ENCODE measurements at regions not wholly inside any gene's neighbourhood (a gene's known extent, or its start where the extent isn't known, plus 50 kb on each side); places are given as distances from the start of the nearest gene placed in this dataset.

- H3K27me3 ChIP-seq (ENCODE audit: insufficient read depth, low read depth, low read length), result no peaks in the 10 kb centered on the region
- H3K36me3 ChIP-seq (ENCODE audit: insufficient read depth, low read length), result no peaks in the 10 kb centered on the region
- H3K4me3 ChIP-seq (ENCODE audit: low read length), result no peak overlapping the region
- H3F3A ChIP-seq (ENCODE audit: insufficient read depth, low read length, poor library complexity, severe bottlenecking), result peaks cover 3% of the 10 kb centered on the region
- TF ChIP-seq REST (IDR thresholded peaks at IDR 0.05; ENCODE audit: borderline replicate concordance), result no peak
- TF ChIP-seq EZH2 (IDR thresholded peaks at IDR 0.05; ENCODE audit: borderline replicate concordance, insufficient read depth, low read length, poor library complexity, severe bottlenecking), result no peak
- no peak for TF ChIP-seq CTCF (IDR thresholded peaks at IDR 0.05; ENCODE audit: poor library complexity, severe bottlenecking)
- TF ChIP-seq RAD21 (conservative IDR thresholded peaks at IDR 0.05), result no peak
- no peak for TF ChIP-seq TAF1 (IDR thresholded peaks at IDR 0.05; ENCODE audit: low read depth)
- TF ChIP-seq SMC3 (conservative IDR thresholded peaks at IDR 0.05; ENCODE audit: poor library complexity), result no peak
- no peak for TF ChIP-seq MXI1 (conservative IDR thresholded peaks at IDR 0.05; ENCODE audit: poor library complexity, severe bottlenecking)
- no peak for TF ChIP-seq POLR2AphosphoS5 (IDR thresholded peaks at IDR 0.05)
- no peak for TF ChIP-seq EP300 (conservative IDR thresholded peaks at IDR 0.05; ENCODE audit: poor library complexity, severe bottlenecking)
- no peak overlapping the region for H2AFZ ChIP-seq (ENCODE audit: low read depth, low read length)
- no peaks in the 10 kb centered on the region for H3K79me2 ChIP-seq (replicated peaks; ENCODE audit: insufficient read depth, low read length)
- no peak overlapping the region for H3K27ac ChIP-seq (ENCODE audit: low read length)
- H3K4me2 ChIP-seq (ENCODE audit: low read length), result no peak overlapping the region
- H4K20me1 ChIP-seq (ENCODE audit: insufficient read depth), result no peaks in the 10 kb centered on the region
- no peaks in the 10 kb centered on the region for H3K9me3 ChIP-seq (ENCODE audit: low read length)
- H3K9me2 ChIP-seq (ENCODE audit: insufficient read depth, low read length), result no peaks in the 10 kb centered on the region
- H3K9ac ChIP-seq (ENCODE audit: low read length), result no peak overlapping the region
These were observed 159.3 kb upstream of the ECI2 start for GRCh38 chr6:4294636-4295035.

- H3K79me2 ChIP-seq (replicated peaks; ENCODE audit: insufficient read depth, low read length), result no peaks in the 10 kb centered on the region
- TF ChIP-seq EZH2 (IDR thresholded peaks at IDR 0.05; ENCODE audit: borderline replicate concordance, insufficient read depth, low read length, poor library complexity, severe bottlenecking), result no peak
- no peak for TF ChIP-seq RAD21 (conservative IDR thresholded peaks at IDR 0.05)
- no peak for TF ChIP-seq REST (IDR thresholded peaks at IDR 0.05; ENCODE audit: borderline replicate concordance)
- no peaks in the 10 kb centered on the region for H3K9me3 ChIP-seq (ENCODE audit: low read length)
- no peak overlapping the region for H2AFZ ChIP-seq (ENCODE audit: low read depth, low read length)
- H3K27ac ChIP-seq (ENCODE audit: low read length), result no peak overlapping the region
- no peaks in the 10 kb centered on the region for H3K9me2 ChIP-seq (ENCODE audit: insufficient read depth, low read length)
- no peaks in the 10 kb centered on the region for H4K20me1 ChIP-seq (ENCODE audit: insufficient read depth)
- no peak overlapping the region for H3K4me2 ChIP-seq (ENCODE audit: low read length)
- H3F3A ChIP-seq (ENCODE audit: insufficient read depth, low read length, poor library complexity, severe bottlenecking), result no peaks in the 10 kb centered on the region
- no peak overlapping the region for H3K9ac ChIP-seq (ENCODE audit: low read length)
- no peak overlapping the region for H3K4me3 ChIP-seq (ENCODE audit: low read length)
- H3K36me3 ChIP-seq (ENCODE audit: insufficient read depth, low read length), result no peaks in the 10 kb centered on the region
- no peaks in the 10 kb centered on the region for H3K27me3 ChIP-seq (ENCODE audit: insufficient read depth, low read depth, low read length)
These were observed 156.4 kb upstream of the ECI2 start for GRCh38 chr6:4291453-4292403.
